Transverse colon (tissue), 4 donors: ENCODE measurements at regions not wholly inside any gene's neighbourhood (a gene's known extent, or its start where the extent isn't known, plus 50 kb on each side); places are given as distances from the start of the nearest gene placed in this dataset.

Source experiments
- DNase-seq: peaks from one replicate; pipeline ENCODE4 v3.0.0-alpha.2; 2019
- H3K27ac ChIP-seq, 4 donors: fragments of 200-600 bp; sonication (generic); 2 replicates each; pipeline ENCODE4 v1.5.1; 2016 to 2018; ENCODE audit warnings: inconsistent platforms in 4 of 4
- H3K27me3 ChIP-seq: fragments of 200-600 bp; sonication (generic); 2 replicates; pipeline ENCODE4 v1.5.1; 2017; ENCODE audit warnings: inconsistent platforms
- H3K36me3 ChIP-seq, 4 donors: fragments of 200-600 bp; sonication (generic); 2 replicates each; pipeline ENCODE4 v1.5.1; 2017 to 2019; ENCODE audit warnings: inconsistent platforms in 4 of 4
- H3K4me1 ChIP-seq, 4 donors: fragments of 200-600 bp; sonication (generic); 2 replicates each; pipeline ENCODE4 v1.5.1; 2017 to 2020; ENCODE audit warnings: inconsistent platforms in 4 of 4
- H3K4me3 ChIP-seq, 4 donors: fragments of 200-600 bp; sonication (generic); 1 replicate in 1 of 4; 2 replicates in 3 of 4; pipeline versions ENCODE4 v1.5.1 to v1.6.1; 2017 to 2019; ENCODE audit warnings: inconsistent platforms in 4 of 4
- H3K9me3 ChIP-seq, 2 donors: fragments of 200-600 bp; sonication (generic); 2 replicates each; pipeline ENCODE4 v1.5.1; 2017 to 2019; ENCODE audit warnings: inconsistent platforms in 2 of 2
- CTCF ChIP-seq, 5 experiments: fragments of 200-600 bp in 3 of 5; fragments of 450-650 bp in 2 of 5; sonication (generic) in 3 of 5; IDR thresholded peaks; 1 replicate in 2 of 5; 2 replicates in 3 of 5; pipeline ENCODE4 v1.5.1; 2016 to 2017; ENCODE audit warnings: antibody characterized with exemption in 5 of 5, inconsistent platforms in 3 of 5, mild to moderate bottlenecking in 2 of 5, moderate library complexity in 1 of 5
- EP300 ChIP-seq: sonication (generic); formaldehyde crosslinking; IDR thresholded peaks from one replicate; pipeline ENCODE4 v1.6.1; 2017; ENCODE audit warnings: antibody characterized with exemption, low read depth
- POLR2A ChIP-seq: fragments of 450-650 bp; IDR thresholded peaks from one replicate; pipeline ENCODE4 v1.6.1; 2016; ENCODE audit warnings: antibody characterized with exemption, mild to moderate bottlenecking, moderate library complexity
- POLR2AphosphoS5 ChIP-seq, 3 donors: sonication (generic); formaldehyde crosslinking; IDR thresholded peaks; one replicate each; pipeline ENCODE4 v1.6.1; 2016; ENCODE audit warnings: antibody characterized with exemption in 3 of 3
- WGBS, 2 donors: methylation state at CpG; one replicate each; pipeline ENCODE4 v1.1.5; 2018; ENCODE audit warnings: low coverage in 1 of 2; 5-methylcytosine and 5-hydroxymethylcytosine counted together
- in situ Hi-C, 4 donors: fragments of 200-750 bp; cut with MboI; loops; one replicate each; pipeline versions ENCODE4 v1.15.0 to v1.15.1; 2017; ENCODE audit warnings: low sequenced_read_pairs in 3 of 4, low pct_ligation_motif_present in 1 of 4, low pct_unique_long_range_greater_than_20kb in 1 of 4
- intact Hi-C: fragments of 100-400 bp; cut with DNase I; formaldehyde crosslinking; loops from one replicate; pipeline ENCODE4 v1.15.1; 2023; ENCODE audit warnings: low total_unique reads

- WGBS, 2 donors = 56 to 87% methylated on average over 2 of the region's 2 CpGs
- in situ Hi-C loops (no loop called here), intact Hi-C loops (no loop called here)
- TF ChIP-seq CTCF (IDR thresholded peaks at IDR 0.05) (no peak), POLR2A (no peak), EP300 (no peak), POLR2AphosphoS5 (IDR thresholded peaks at IDR 0.05) (no peak)
- no peak for DNase-seq
- Histone ChIP-seq H3K27ac (no peak overlapping the region), H3K4me3 (no peak overlapping the region), H3K27me3 (no peaks in the 10 kb centered on the region), H3K36me3 (no peaks in the 10 kb centered on the region), H3K9me3 (no peaks in the 10 kb centered on the region), H3K4me1 (no peaks in the 10 kb centered on the region)
These were observed 278.1 kb upstream of the IRX4 start for GRCh38 chr5:2160811-2161210.

- H3K9me3 ChIP-seq = no peaks in the 10 kb centered on the region
- in situ Hi-C loops (no loop called here), intact Hi-C loops (no loop called here)
- DNase-seq = no peak
- H3K27ac ChIP-seq = no peak overlapping the region
- TF ChIP-seq POLR2A (no peak), CTCF (IDR thresholded peaks at IDR 0.05) (no peak), POLR2AphosphoS5 (IDR thresholded peaks at IDR 0.05) (no peak), EP300 (no peak)
- WGBS, 2 donors = 59 to 79% methylated on average over 8 to 9 of the region's 9 CpGs
- no peaks in the 10 kb centered on the region for H3K4me1 ChIP-seq
- H3K4me3 ChIP-seq = no peak overlapping the region
- H3K36me3 ChIP-seq = no peaks in the 10 kb centered on the region
- H3K27me3 ChIP-seq = no peaks in the 10 kb centered on the region
These were observed 276.0 kb upstream of the IRX4 start for GRCh38 chr5:2158767-2159166.

GRCh38 chr5:2158109-2158508 is 275.4 kb upstream of the IRX4 start:
- in situ Hi-C loops (no loop called here), intact Hi-C loops (no loop called here)
- Histone ChIP-seq H3K4me3 (no peak overlapping the region), H3K36me3 (no peaks in the 10 kb centered on the region), H3K27me3 (no peaks in the 10 kb centered on the region), H3K27ac (no peak overlapping the region), H3K9me3 (no peaks in the 10 kb centered on the region), H3K4me1 (no peaks in the 10 kb centered on the region)
- TF ChIP-seq CTCF (IDR thresholded peaks at IDR 0.05) = no peak
- TF ChIP-seq EP300 = no peak
- no peak for TF ChIP-seq POLR2AphosphoS5 (IDR thresholded peaks at IDR 0.05)
- no peak for TF ChIP-seq POLR2A
- no peak for DNase-seq
- WGBS, 2 donors = 68 to 92% methylated on average over 2 to 5 of the region's 5 CpGs

- H3K4me1 ChIP-seq = no peaks in the 10 kb centered on the region
- intact Hi-C loops (no loop called here), in situ Hi-C loops (no loop called here)
- TF ChIP-seq CTCF (IDR thresholded peaks at IDR 0.05) (no peak), POLR2A (no peak), POLR2AphosphoS5 (IDR thresholded peaks at IDR 0.05) (no peak), EP300 (no peak)
- no peak overlapping the region for H3K27ac ChIP-seq
- WGBS, 2 donors = 93% methylated on average over 9 of the region's 9 CpGs; no CpG with 5 or more reads in 1 of the 2 donors
- H3K9me3 ChIP-seq = no peaks in the 10 kb centered on the region
- no peak for DNase-seq
- no peaks in the 10 kb centered on the region for H3K27me3 ChIP-seq
- no peaks in the 10 kb centered on the region for H3K36me3 ChIP-seq
- no peak overlapping the region for H3K4me3 ChIP-seq
These were observed 274.6 kb upstream of the IRX4 start for GRCh38 chr5:2157372-2157771.
